Endothelial cell of umbilical vein (primary cell): ENCODE measurements at regions not wholly inside any gene's neighbourhood (a gene's known extent, or its start where the extent isn't known, plus 50 kb on each side); places are given as distances from the start of the nearest gene placed in this dataset.

Experiments used
- BruUV-seq: library from RNA; stranded (reverse); fragments of 400-500 nt; replicated peaks from 2 replicates; lab custom pipeline; 2021; lab: Mats Ljungman, UMichigan
- CTCF ChIA-PET: fragments of 300-600, 350-600 bp; sonication (Branson Sonifier 250); formaldehyde crosslinking; loops from one replicate; lab custom pipeline; 2021; ENCODE audit warnings: antibody characterized with exemption, inconsistent platforms; lab: Charles Lee
- POLR2A ChIA-PET: fragments of 300-600, 350-600 bp; sonication (Branson Sonifier 250); formaldehyde crosslinking; loops from one replicate; lab custom pipeline; 2021; ENCODE audit warnings: antibody characterized with exemption, inconsistent platforms; lab: Charles Lee
- DNase-seq: peaks from one replicate; pipeline ENCODE4 v3.0.0-alpha.2; 2011; ENCODE audit warnings: low read depth, low spot score
- FAIRE-seq: peaks from 2 replicates; lab custom pipeline; 2011; peaks lifted over from hg19 to GRCh38; lab: Jason Lieb, UNC
- H2AFZ ChIP-seq: 2 replicates; pipeline ENCODE4 v1.6.0; 2012; ENCODE audit warnings: low read depth, low read length, control low read depth, inconsistent platforms
- H3K27ac ChIP-seq: 2 replicates; pipeline ENCODE4 v1.5.1; 2011; ENCODE audit warnings: low read depth, mild to moderate bottlenecking, control low read depth, low read length, moderate library complexity; ENCODE audit not compliant: insufficient read depth
- H3K27me3 ChIP-seq, 2 experiments: 2 replicates each; pipeline versions ENCODE4 v1.6.0 to v1.6.1; 2011; ENCODE audit warnings: low read length in 2 of 2, mixed read lengths in 1 of 2; ENCODE audit not compliant: control insufficient read depth in 2 of 2, insufficient read depth in 2 of 2
- H3K36me3 ChIP-seq, 2 experiments: 2 replicates in 1 of 2; 3 replicates in 1 of 2; pipeline ENCODE4 v1.5.1; 2011; ENCODE audit warnings: low read length in 2 of 2, mild to moderate bottlenecking in 1 of 2, moderate library complexity in 1 of 2; ENCODE audit not compliant: control insufficient read depth in 2 of 2, insufficient read depth in 2 of 2; ENCODE audit errors: extremely low read depth in 1 of 2
- H3K4me1 ChIP-seq: 3 replicates; pipeline ENCODE4 v1.5.1; 2011; ENCODE audit warnings: mild to moderate bottlenecking, low read length; ENCODE audit not compliant: control insufficient read depth, insufficient read depth; ENCODE audit errors: extremely low read depth
- H3K4me2 ChIP-seq: 2 replicates; pipeline ENCODE4 v1.6.1; 2011; ENCODE audit warnings: low read length, control low read depth, mixed read lengths; ENCODE audit not compliant: insufficient read depth
- H3K4me3 ChIP-seq, 3 experiments: fragments of 200-600 bp in 1 of 3; sonication (generic), shearing (Covaris generic) in 1 of 3; replicated peaks in 1 of 3; 2 replicates each; pipeline ENCODE4 v1.5.1; 2011 to 2016; ENCODE audit warnings: control low read depth in 3 of 3, low read length in 3 of 3, mild to moderate bottlenecking in 2 of 3, inconsistent platforms in 1 of 3, low read depth in 1 of 3, moderate library complexity in 1 of 3; ENCODE audit not compliant: insufficient read depth in 1 of 3
- H3K79me2 ChIP-seq: 2 replicates; pipeline ENCODE4 v1.6.0; 2012; ENCODE audit warnings: low read length, inconsistent platforms; ENCODE audit not compliant: control insufficient read depth, insufficient read depth
- H3K9ac ChIP-seq: replicated peaks from 2 replicates; pipeline ENCODE3; 2011; ENCODE audit warnings: low read length, control low read depth; ENCODE audit not compliant: insufficient read depth; ENCODE audit errors: extremely low read depth
- H3K9me1 ChIP-seq: replicated peaks from 3 replicates; pipeline ENCODE4 v1.6.0; 2011; ENCODE audit warnings: mild to moderate bottlenecking, low read length; ENCODE audit not compliant: control insufficient read depth, insufficient read depth; ENCODE audit errors: extremely low read depth
- H3K9me3 ChIP-seq: replicated peaks from 2 replicates; pipeline ENCODE4 v1.5.1; 2012; ENCODE audit warnings: low read length, inconsistent platforms; ENCODE audit not compliant: control insufficient read depth, insufficient read depth
- H4K20me1 ChIP-seq: replicated peaks from 2 replicates; pipeline ENCODE3; 2011; ENCODE audit warnings: mild to moderate bottlenecking, low read length; ENCODE audit not compliant: control insufficient read depth, insufficient read depth; ENCODE audit errors: extremely low read depth
- EZH2 ChIP-seq: IDR thresholded peaks from 2 replicates; pipeline ENCODE4 v1.6.1; 2012; ENCODE audit warnings: borderline replicate concordance, low read depth, mild to moderate bottlenecking, moderate library complexity, low read length, inconsistent platforms; ENCODE audit not compliant: severe bottlenecking
- FOS ChIP-seq: IDR thresholded peaks from 2 replicates; pipeline ENCODE4 v1.6.1; 2011; ENCODE audit warnings: mild to moderate bottlenecking, low read length, moderate library complexity, borderline replicate concordance; ENCODE audit not compliant: insufficient read depth
- GATA2 ChIP-seq: IDR thresholded peaks from 2 replicates; pipeline ENCODE4 v1.7.0; 2011; ENCODE audit warnings: low read depth, mild to moderate bottlenecking, moderate library complexity, mixed read lengths, low read length; ENCODE audit not compliant: insufficient read length, insufficient read depth
- JUN ChIP-seq: IDR thresholded peaks from 2 replicates; pipeline ENCODE4 v1.6.1; 2011; ENCODE audit warnings: borderline replicate concordance, low read depth; ENCODE audit not compliant: insufficient read length, insufficient read depth
- MYC ChIP-seq: IDR thresholded peaks from one replicate; pipeline ENCODE4 v1.6.1; 2011; ENCODE audit warnings: mild to moderate bottlenecking, low read depth, low read length
- POLR2A ChIP-seq: IDR thresholded peaks from 2 replicates; pipeline ENCODE4 v1.6.1; 2012; ENCODE audit warnings: low read depth, mild to moderate bottlenecking, control low read depth, low read length
- POLR2AphosphoS5 ChIP-seq: IDR thresholded peaks from 2 replicates; pipeline ENCODE4 v1.6.1; 2012; ENCODE audit warnings: low read depth, mild to moderate bottlenecking, control low read depth, low read length, moderate library complexity; ENCODE audit not compliant: insufficient read depth
- dilution Hi-C: fragments of 300-500 bp; cut with MboI; formaldehyde crosslinking; loops from one replicate; pipeline ENCODE4 v1.15.0; 2019; ENCODE audit warnings: low sequenced_read_pairs; ENCODE audit not compliant: extremely low pct_ligation_motif_present
- intact Hi-C: fragments of 100-400 bp; cut with micrococcal nuclease; formaldehyde crosslinking; loops from one replicate; pipeline ENCODE4 v1.10.0; 2022
- TF ChIP-seq, protein P1 (sequence below): IDR thresholded peaks from 2 replicates; pipeline ENCODE4 v1.6.1; 2011; ENCODE audit not compliant: insufficient read depth, insufficient read length
- TF ChIP-seq, protein P2 (sequence below), 2 donors: IDR thresholded peaks; 1 replicate in 1 of 2; 2 replicates in 1 of 2; pipeline ENCODE4 v1.5.1; 2011; ENCODE audit warnings: low read length in 2 of 2, mild to moderate bottlenecking in 2 of 2, moderate library complexity in 2 of 2, control low read depth in 1 of 2, inconsistent platforms in 1 of 2, low read depth in 1 of 2; ENCODE audit not compliant: insufficient read depth in 1 of 2; ENCODE audit errors: extremely low read depth in 1 of 2

DNA sequence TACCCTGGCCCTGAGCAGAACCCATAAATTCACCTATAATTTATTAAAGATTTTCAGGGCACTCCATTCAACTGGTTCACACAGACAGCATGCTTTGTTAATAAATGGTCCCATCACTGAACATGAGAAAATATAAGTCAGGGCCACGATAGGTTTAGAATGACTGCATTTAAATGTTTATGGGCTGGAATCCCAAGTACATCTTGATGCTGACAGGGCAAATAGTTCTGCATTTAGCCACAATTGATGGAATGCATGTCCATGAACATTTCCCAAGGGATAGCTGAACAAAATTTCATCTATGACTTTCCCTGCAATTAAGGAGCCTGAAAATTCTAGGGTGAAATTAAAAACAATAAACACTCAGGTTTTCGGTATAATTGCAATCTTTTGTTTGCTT, 124.5 kb downstream of the CAAP1 start:
- H3K9ac ChIP-seq: no peak overlapping the region
- POLR2A ChIA-PET: no interaction called here
- DNase-seq (no peak), FAIRE-seq (no peak)
- no peak overlapping the region for H3K4me3 ChIP-seq
- no TSS peak for BruUV-seq
- no peaks in the 10 kb centered on the region for H3K79me2 ChIP-seq
- TF ChIP-seq FOS: no peak
- TF ChIP-seq MYC: no peak
- TF ChIP-seq POLR2AphosphoS5: no peak
- TF ChIP-seq JUN: no peak
- no peaks in the 10 kb centered on the region for H3K27me3 ChIP-seq
- no peak overlapping the region for H2AFZ ChIP-seq
- H4K20me1 ChIP-seq: no peaks in the 10 kb centered on the region
- H3K9me1 ChIP-seq: no peaks in the 10 kb centered on the region
- no peak overlapping the region for H3K4me2 ChIP-seq
- H3K27ac ChIP-seq: no peak overlapping the region
- intact Hi-C loops: no loop called here
- CTCF ChIA-PET: no interaction called here
- H3K9me3 ChIP-seq: no peaks in the 10 kb centered on the region
- dilution Hi-C loops: no loop called here
- no peaks in the 10 kb centered on the region for H3K4me1 ChIP-seq
- H3K36me3 ChIP-seq: no peaks in the 10 kb centered on the region

DNA sequence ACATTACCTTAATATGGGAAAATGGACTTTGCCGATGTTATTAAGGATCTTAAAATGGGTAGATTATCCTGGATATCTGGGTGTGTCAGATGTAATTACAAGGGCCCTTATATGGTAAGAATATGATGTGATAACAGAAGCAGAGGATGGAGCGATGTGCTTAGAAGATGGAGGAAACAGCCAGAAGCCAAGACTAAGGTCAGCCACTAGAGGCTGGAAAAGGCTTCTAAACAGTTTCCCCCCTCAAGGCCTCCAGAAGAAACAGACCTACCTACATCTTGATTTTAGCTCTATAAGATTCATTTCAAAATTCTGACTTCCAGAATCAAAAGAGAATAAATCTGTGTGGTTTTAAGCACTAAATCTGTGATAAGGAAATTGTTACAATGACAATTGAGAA, 131.9 kb downstream of the CAAP1 start:
- dilution Hi-C loops (no loop called here), intact Hi-C loops (no loop called here)
- Histone ChIP-seq H4K20me1 (no peaks in the 10 kb centered on the region), H3K9me3 (no peaks in the 10 kb centered on the region), H3K9ac (no peak overlapping the region), H3K4me3 (no peak overlapping the region), H3K4me2 (no peak overlapping the region), H3K79me2 (no peaks in the 10 kb centered on the region), H3K36me3 (no peaks in the 10 kb centered on the region), H2AFZ (no peak overlapping the region), H3K4me1 (no peaks in the 10 kb centered on the region), H3K27ac (no peak overlapping the region), H3K27me3 (peaks cover 0 to 9% of the 10 kb centered on the region in 2 experiments), H3K9me1 (no peaks in the 10 kb centered on the region)
- TF ChIP-seq POLR2AphosphoS5 (no peak), JUN (no peak), GATA2 (no peak), POLR2A (no peak), FOS (no peak), EZH2 (no peak), MYC (no peak)
- TF ChIP-seq, protein P1, sequence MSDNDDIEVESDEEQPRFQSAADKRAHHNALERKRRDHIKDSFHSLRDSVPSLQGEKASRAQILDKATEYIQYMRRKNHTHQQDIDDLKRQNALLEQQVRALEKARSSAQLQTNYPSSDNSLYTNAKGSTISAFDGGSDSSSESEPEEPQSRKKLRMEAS: no peak
- TF ChIP-seq, protein P2, sequence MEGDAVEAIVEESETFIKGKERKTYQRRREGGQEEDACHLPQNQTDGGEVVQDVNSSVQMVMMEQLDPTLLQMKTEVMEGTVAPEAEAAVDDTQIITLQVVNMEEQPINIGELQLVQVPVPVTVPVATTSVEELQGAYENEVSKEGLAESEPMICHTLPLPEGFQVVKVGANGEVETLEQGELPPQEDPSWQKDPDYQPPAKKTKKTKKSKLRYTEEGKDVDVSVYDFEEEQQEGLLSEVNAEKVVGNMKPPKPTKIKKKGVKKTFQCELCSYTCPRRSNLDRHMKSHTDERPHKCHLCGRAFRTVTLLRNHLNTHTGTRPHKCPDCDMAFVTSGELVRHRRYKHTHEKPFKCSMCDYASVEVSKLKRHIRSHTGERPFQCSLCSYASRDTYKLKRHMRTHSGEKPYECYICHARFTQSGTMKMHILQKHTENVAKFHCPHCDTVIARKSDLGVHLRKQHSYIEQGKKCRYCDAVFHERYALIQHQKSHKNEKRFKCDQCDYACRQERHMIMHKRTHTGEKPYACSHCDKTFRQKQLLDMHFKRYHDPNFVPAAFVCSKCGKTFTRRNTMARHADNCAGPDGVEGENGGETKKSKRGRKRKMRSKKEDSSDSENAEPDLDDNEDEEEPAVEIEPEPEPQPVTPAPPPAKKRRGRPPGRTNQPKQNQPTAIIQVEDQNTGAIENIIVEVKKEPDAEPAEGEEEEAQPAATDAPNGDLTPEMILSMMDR (IDR thresholded peaks at IDR 0.05; ENCODE audit: extremely low read depth in 1 of 2, insufficient read depth in 1 of 2, low read depth in 1 of 2, low read length in 2 of 2): no peak
- DNase-seq (no peak), FAIRE-seq (no peak)
- ChIA-PET CTCF (no interaction called here), POLR2A (no interaction called here)
- BruUV-seq: no TSS peak
